ENCODE measurements at regions not wholly inside any gene's neighbourhood (a gene's known extent, or its start where the extent isn't known, plus 50 kb on each side); places are given as distances from the start of the nearest gene placed in this dataset.

DNA sequence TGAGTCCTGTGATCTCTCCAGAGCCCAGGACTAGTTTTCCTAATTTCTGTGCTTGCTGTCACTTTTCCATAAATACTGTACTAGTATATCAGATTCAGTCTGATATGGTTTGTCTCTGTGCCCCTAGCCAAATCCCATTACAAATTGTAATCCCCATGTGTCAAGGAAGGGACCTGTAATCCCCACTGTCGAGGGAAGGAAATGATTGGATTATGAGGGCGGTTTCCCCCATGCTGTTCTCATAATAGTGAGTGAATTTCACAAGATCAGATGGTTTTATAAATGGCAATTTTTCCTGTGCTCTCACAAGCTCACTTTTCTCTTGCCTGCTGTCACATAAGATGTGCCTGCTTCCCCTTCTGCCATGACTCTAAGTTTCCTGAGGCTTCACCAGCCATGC is 54.8 kb upstream of the IFRD1 start:
- no peak for FAIRE-seq
- Histone ChIP-seq H3K4me2 (ENCODE audit: insufficient read depth, low read length) (no peak overlapping the region), H3K4me3 (no peak overlapping the region), H3K36me3 (ENCODE audit: control insufficient read depth, insufficient read depth, low read length) (no peaks in the 10 kb centered on the region), H3K79me2 (ENCODE audit: control insufficient read depth, insufficient read depth, low read length) (no peaks in the 10 kb centered on the region), H3K9me1 (ENCODE audit: control insufficient read depth, insufficient read depth, low read length) (no peaks in the 10 kb centered on the region), H4K20me1 (replicated peaks; ENCODE audit: control insufficient read depth, insufficient read depth, low read length) (no peaks in the 10 kb centered on the region), H2AFZ (ENCODE audit: low read depth, low read length) (no peak overlapping the region), H3K9ac (ENCODE audit: insufficient read depth in 1 of 2, low read depth in 2 of 2, low read length in 2 of 2) (no peak overlapping the region), H3K9me3 (replicated peaks; ENCODE audit: control insufficient read depth, insufficient read depth, low read depth, low read length) (no peaks in the 10 kb centered on the region), H3K27ac (ENCODE audit: extremely low read depth, low read depth, low read length) (no peak overlapping the region), H3K27me3 (ENCODE audit: control insufficient read depth in 2 of 2, insufficient read depth in 2 of 2, low read length in 2 of 2) (peaks cover 10 to 23% of the 10 kb centered on the region in 2 experiments; a peak in 4 of 5 replicates), H3K4me1 (replicated peaks in 1 of 2; ENCODE audit: control insufficient read depth in 2 of 2, insufficient read depth in 2 of 2, low read length in 2 of 2) (peaks cover 2 to 9% of the 10 kb centered on the region in 2 experiments; a peak in 4 of 5 replicates)
- ChIA-PET CTCF (ENCODE audit: low intra/inter-chr PET ratio) (no interaction called here), POLR2A (no interaction called here)
- in situ Hi-C loops (cut with MboI) (loop anchor here (10.0 kb wide), 1 partner anchor 641 kb away; no protein-coding TSS in a partner anchor), intact Hi-C loops (cut with micrococcal nuclease) (no loop called here)
- BruUV-seq (replicated peaks): no TSS peak
- ATAC-seq: no peak
- 0% methylated on average over 2 of the region's 2 CpGs for WGBS (ENCODE audit: insufficient coverage, low coverage, missing lambda C conversion rate)
- no peak for DNase-seq (ENCODE audit: extremely low read depth in 1 of 4, low spot score in 3 of 4)
- no peak for TF ChIP-seq POLR2G (IDR thresholded peaks at IDR 0.05; ENCODE audit: low read depth, low read length)
- no peak for TF ChIP-seq TCF15 (CRISPR knock-in tag; IDR thresholded peaks at IDR 0.05)
- TF ChIP-seq SIN3A (IDR thresholded peaks at IDR 0.05; ENCODE audit: borderline replicate concordance in 2 of 2, control insufficient read depth in 1 of 2, low read depth in 2 of 2, low read length in 2 of 2): no peak
- TF ChIP-seq ZNF77 (CRISPR knock-in tag; IDR thresholded peaks at IDR 0.05): no peak
- no peak for TF ChIP-seq TRIM25 (IDR thresholded peaks at IDR 0.05; ENCODE audit: borderline replicate concordance)
- TF ChIP-seq ZBTB49 (CRISPR knock-in tag; IDR thresholded peaks at IDR 0.05; ENCODE audit: borderline replicate concordance): no peak
- no peak for TF ChIP-seq TSC22D4 (tag; IDR thresholded peaks at IDR 0.05)
- TF ChIP-seq PATZ1 (CRISPR knock-in tag; IDR thresholded peaks at IDR 0.05; ENCODE audit: borderline replicate concordance): no peak
- no peak for TF ChIP-seq TCF3 (CRISPR knock-in tag; IDR thresholded peaks at IDR 0.05)
- TF ChIP-seq HIVEP1 (CRISPR knock-in tag; IDR thresholded peaks at IDR 0.05): no peak
- no peak for TF ChIP-seq SIRT6 (IDR thresholded peaks at IDR 0.05; ENCODE audit: low read depth, low read length)
- no peak for TF ChIP-seq MIER1 (IDR thresholded peaks at IDR 0.05; ENCODE audit: low read depth)
- TF ChIP-seq HNRNPK (IDR thresholded peaks at IDR 0.05; ENCODE audit: low read depth, low read length, poor library complexity, severe bottlenecking): no peak
- no peak for TF ChIP-seq ELF1 (tag; IDR thresholded peaks at IDR 0.05)
